HG02642 (cell line): ENCODE measurements at regions not wholly inside any gene's neighbourhood (a gene's known extent, or its start where the extent isn't known, plus 50 kb on each side); places are given as distances from the start of the nearest gene placed in this dataset.
"Not testable (repeated sequence)": the region's sequence is repeated elsewhere in the genome, so short reads cannot be mapped to it uniquely, and the experiment has no call there.

Source experiments
- ATAC-seq: cut with Tn5 transposase; IDR thresholded peaks from one replicate; pipeline ENCODE4 v1.9.1; 2021; ENCODE audit warnings: mild to moderate bottlenecking; ENCODE audit not compliant: unreplicated experiment, poor library complexity

DNA sequence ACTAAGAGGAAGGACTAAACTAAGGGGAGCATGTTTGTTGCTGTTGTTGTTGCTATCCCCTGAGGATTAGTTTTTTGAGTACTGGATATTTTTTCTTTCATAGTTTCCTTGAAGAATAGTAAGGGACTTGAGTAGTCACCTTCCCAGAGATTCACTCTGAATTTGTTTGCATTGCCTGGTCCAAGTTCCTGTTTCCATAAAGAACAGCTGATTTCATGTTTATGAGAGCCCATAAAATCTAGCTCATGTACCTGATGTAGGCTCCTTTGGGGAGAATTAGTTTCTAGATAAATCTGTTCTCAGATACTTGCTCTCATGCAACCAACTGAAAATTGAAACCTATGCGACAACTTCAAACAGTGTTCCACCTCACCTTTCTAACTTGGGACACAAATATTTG, 464.4 kb upstream of the MBL2 start:
- no peak for ATAC-seq

DNA sequence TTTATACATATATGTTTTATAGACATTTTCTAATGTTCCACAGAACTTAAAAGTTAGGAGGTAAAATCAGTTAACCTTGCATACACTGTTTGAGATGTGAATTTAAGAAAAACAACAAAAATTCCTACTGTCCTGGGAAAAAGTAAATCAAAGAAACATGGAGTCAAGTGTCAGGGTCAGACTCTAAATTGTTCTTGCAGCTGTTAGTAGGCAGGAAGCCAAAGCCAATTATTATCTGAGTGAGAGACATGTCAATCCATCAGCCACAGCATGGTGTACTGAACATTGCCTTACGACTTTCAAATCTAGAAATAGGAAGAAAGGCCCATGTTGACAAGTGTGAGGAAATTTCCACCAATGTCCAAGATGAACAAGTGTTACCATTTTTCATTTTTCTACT, 461.2 kb upstream of the MBL2 start:
- ATAC-seq: no peak

DNA sequence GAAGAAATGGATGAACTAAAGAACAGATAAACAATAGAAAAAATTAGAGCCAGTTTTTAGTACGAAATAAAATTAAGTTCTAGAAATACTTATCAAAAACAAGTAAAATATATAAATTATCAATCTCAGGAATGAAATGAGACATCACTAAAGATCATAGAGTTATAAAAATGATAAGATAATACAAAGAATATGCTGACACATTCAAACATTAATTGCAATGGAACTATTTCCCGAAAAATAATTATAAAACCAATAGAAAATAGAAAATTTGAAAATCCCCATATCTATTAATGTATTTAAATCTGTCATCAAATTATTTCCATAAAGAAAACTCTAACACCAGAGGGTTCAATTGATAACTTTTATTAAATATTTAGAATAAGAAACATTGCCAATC, 458.1 kb upstream of the MBL2 start:
- ATAC-seq: no peak

DNA sequence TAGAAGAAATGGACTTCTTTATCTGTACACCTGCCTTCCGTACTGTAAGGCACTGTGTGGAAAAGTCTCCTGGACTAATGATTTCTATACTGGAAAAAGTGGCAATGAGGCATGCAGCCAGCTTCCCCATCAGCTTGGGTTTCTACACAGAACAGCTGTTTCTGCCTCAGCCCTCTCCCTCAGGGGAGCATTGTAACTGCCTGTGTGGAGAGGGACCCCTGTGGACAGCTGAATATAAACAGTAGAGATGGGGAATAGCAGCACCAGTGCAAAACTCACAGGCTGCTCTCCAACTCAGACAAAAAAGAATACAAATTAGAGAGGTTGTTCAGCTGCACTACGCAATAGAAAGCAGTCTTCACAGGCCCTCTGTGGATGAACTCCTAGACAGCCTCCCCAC, 451.3 kb upstream of the MBL2 start:
- no peak for ATAC-seq

DNA sequence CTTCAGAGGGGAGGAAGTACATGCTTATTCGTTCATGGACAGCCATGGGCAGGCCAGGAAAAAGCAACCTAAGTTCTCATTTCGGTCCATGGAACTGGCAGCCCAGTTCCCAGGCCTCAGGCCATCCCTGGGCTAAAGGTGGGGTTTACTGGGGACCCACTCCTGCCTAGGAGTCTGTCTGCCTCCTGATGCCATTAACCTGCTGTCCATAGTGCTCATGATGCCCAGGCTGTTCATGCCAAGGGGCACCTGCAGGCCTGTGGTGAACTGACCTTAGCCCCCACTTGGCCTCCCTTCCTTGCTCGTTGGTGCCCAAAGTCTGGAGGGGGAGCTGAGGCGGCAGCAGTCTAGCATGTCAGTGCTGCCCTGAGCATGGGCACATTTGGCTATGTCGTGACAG, 450.2 kb upstream of the MBL2 start:
- ATAC-seq: no peak

DNA sequence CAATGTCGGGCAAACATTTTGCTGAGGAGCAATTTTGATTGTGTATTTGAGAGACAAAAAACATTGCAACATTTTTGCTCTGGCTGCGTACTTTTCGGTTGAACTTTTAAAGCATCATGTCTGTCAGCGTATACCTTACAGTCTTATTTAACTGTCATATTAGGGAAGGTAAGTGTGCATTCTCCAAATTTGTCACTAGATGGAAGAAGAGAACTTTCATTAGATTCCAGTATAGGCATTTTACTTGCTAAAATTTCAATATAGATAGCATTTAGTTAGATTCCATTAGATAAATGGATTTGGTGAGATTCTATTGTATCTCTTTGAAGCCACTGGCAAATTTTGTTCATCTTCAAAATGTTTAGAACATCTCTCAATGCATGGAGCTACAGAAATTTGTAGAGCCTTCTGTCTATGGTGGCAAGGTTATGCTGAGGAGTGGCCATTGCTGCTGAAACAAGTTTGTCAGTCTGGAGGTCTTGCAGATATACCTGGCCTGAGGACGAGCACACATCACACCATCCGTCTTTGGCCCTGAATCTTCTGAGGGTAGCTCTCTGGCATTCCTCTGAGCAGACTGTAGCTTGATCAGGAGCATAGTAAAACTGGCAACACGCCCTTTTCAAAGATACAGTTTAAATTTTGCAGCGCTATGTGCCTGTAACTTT, 437.5 kb upstream of the MBL2 start:
- no peak for ATAC-seq

DNA sequence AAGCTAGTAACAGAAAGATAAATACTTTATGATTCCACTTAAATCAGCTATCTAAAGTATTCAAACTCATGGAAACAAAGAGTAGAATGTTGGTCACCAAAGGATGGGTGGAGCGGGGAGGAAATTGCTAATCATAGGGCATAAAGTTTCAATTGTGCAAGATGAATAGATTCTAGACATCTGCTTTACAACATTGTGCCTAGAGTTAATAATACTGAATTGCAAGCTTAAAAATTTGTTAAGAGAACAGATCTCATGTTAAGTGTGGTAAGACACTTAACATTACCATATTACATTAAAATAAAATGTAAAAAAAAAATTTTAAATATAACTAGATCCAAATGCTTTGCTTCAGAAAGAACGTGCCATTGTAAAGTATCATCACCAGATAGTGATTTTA, 411.1 kb upstream of the MBL2 start:
- no peak for ATAC-seq

DNA sequence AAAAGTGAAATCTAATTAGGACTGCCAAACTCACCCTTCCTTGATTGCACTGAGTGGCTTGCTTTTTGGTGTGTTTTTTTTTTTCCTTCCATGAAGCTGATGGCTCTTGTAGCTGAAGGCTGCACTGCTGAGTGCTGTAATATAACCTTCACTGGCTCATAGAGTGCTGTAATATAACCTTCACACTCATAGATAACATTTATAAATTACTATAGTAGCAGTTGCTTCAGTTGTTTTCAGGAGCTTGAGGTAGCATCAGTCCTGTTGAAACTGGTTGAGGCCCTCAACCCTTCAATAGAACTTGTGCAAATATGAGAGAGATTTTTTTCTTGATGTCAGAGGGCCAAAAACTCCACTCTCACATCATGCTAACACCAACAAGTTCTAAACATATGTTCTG, 404.9 kb upstream of the MBL2 start:
- ATAC-seq: no peak

DNA sequence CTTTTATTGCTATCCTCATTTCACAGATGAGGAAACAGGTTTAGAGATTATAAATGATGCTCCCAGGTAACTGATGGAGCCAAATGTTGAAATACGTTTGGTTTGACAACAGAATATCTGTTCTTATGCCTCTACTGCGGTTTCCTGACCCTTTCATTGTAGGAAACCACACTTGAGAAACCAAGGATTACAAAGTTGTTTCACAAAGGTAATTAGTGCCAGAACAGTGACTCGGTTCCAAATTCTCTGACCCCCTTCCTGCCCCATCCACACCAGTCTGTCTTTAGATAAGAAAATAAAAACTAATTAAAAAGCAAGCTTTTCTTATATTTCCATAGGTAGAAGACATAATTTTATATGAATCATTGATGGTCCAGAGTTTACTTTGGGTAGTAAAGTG, 393.7 kb upstream of the MBL2 start:
- no peak for ATAC-seq

DNA sequence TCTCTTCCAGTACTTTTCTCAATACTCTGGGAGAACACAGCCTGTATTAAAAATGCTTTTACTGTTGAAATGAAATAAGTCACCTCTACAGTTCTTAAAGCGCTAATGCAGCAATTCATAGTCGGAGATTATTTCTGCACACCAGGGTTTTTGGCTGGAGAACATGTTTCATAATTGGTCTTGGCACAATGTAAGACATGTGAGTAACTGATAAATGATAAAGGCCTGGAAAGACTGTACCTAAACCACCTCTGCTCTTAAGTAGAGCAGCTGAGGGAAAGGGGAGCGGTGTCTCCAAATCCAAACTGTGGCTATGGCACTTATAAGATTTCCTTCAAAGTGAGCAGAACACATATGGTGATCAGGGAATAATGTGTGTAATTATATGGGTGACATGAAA, 390.3 kb upstream of the MBL2 start:
- no peak for ATAC-seq

DNA sequence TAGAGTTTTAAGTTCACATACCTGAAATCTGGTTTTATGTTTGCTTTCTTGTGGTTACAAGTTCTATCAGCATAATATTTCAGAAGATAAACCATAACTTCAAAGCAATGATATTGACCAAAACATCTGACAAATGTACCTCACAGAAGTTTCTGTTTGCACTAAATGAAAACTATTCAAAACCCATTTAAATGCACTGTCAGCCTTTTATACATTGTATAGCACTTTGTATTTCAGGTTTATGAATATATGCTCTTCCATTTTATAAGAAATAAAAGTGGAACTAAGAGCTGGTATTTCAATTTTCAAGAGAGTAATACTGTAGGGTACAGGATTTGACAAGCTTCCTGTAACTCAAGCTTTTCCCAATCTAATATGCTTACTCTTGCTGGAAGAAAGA, 388.6 kb upstream of the MBL2 start:
- no peak for ATAC-seq

DNA sequence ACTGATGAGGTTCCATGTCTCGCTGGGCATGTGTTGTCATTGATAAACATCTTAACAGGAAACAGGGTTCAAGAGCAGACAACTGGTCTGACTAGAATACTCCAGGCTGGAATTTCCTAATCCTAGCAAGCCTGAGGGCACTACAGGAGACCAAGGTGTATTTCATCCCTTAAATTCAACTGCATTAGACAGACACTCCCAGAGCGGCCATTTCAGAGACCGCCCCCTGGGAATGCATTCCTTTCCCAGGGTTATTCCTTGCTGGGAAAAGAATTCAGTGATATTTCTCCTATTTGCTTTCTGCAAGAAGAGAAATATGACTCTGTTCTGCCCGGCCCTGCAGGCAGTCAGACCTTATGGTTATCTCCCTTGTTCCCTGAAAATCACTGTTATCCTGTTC, 383.1 kb upstream of the MBL2 start:
- not testable (repeated sequence) for ATAC-seq

DNA sequence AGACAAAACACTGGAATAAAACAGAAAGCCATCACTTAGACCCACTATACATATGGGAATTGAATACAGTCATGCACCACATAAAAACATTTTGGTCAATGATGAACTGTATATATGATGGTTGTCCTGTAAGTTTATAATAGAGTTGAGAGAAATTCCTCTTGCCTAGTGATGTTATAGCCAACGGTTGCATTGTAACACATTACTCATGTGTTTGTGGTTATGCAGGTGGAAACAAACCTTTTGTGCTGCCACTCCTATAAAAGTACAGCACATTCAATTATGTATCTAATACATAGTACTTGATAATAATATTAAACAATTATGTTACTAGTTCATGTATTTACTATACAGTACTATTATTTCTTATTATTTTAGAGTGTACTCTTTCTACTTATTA, 381.2 kb upstream of the MBL2 start:
- ATAC-seq: no peak

DNA sequence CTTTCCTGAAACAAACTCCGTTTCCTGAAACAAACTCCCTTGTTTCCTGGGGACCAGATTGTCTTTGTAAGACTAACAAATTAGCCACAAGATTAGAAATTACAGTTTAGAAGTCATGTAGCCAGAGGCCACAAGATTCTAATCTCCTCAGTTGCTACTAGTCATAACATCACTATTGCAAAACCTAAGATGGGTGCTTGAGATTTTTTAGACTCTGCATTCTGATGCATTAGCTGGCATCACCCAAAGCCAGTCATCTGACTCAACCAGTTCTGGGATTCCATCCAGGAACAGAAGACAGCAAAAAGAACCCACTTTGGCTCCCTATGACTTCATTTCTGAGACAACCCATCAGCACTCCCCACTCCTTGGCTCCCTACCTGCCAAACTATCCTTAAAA, 367.9 kb upstream of the MBL2 start:
- no peak for ATAC-seq

DNA sequence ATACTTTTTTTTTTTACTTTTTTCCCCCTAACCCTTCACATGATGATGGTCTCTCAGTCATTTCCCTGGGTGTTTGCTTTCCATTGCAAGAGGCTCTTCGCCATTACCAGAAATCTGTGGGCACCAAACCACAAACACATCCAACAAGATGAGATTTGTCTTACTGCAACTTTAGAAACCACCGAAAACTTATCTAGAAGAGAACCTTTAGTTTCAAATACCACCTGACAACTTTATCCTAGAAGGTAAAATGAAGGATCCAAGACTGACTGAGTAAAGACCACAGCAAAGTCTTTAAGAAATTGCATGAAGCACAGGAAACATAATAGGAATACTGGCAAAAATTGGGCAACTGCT, 363.3 kb upstream of the MBL2 start:
- no peak for ATAC-seq

DNA sequence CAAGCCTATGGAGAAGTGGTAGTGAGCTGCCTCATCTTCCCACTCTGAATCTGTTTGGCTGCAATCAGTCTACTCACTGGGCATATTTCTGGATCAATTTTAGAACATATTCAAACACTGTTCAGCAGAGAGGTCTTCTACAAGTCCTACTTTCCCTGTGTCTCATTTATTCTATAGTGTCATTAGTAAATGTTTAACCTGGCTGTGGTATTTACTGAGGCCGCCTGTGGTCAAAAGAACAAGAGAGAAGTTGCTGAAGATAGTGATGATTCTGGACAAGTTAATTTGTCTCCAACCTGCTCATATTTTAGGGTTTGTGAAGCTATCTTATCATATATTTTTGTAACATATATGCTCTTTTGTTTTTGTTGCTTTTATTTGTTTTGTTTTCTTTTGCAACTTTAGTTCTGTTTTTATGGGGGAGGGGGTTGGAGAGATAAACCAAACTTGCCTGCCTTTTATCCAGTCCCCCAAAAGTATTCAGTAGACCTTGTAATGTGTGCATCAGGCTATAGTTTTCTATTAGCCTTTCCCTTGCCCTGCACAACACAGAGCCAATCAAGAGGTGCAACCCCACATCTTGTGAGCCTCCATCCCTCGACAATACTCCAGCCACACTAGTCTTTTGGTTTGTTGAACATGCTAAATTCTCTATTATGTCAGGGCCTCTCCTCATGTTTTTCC, 362.8 kb upstream of the MBL2 start:
- peak; percentile 76 for ATAC-seq

DNA sequence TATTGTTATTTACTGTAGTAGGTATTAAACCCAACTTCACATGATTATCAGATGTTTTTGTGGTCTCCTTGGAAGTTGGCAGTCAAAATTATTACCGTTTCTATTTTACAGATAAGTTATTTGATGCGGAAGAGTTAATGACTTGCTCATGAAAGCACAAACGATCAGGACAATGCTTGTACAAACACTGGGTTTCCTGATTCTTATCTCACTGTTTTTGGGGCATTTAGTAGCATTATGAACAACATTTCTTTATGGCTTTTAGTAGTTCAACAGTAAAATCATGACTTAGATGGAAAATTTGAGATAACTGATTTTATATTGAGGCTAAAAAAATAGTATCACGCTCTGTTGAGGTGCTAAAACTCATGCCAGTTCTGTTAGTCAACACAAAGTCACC, 361.5 kb upstream of the MBL2 start:
- no peak for ATAC-seq

DNA sequence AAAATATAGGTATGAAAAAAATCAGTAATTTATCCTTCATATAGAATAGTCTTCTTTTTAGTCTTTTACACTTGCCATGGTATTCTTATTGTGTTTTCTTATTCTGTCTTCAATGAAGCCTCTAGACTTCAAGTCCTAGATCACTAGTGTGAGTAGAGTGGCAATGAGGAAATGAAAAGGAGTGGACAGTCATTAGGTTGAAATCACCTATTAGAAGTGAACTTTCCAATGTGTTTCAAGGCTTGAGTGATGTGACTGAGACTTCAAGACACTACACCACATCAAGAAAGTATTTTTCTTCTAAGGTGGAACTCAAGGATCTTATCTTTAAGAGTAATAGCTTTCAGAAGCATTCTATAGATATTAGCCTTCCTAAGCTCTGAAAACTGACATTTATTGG, 357.8 kb upstream of the MBL2 start:
- ATAC-seq: no peak

DNA sequence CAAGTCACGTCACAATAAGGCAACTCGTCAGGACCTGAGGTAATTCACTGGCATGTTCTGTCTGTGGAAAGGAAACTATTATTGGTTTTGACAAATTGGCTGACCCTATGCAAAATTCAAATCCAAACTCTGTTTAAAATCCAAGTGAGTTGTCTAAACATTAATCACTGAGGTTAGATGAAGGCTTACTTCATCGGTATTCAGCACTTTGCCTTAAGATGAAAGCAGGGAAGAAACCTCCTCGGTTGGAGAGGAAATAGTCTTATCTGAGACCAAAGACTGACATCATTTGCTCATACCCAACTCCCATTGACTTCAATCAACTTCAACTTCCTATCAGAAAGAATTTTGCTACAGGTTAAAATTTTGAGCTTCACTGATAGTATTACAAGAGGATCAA, 355.1 kb upstream of the MBL2 start:
- no peak for ATAC-seq

DNA sequence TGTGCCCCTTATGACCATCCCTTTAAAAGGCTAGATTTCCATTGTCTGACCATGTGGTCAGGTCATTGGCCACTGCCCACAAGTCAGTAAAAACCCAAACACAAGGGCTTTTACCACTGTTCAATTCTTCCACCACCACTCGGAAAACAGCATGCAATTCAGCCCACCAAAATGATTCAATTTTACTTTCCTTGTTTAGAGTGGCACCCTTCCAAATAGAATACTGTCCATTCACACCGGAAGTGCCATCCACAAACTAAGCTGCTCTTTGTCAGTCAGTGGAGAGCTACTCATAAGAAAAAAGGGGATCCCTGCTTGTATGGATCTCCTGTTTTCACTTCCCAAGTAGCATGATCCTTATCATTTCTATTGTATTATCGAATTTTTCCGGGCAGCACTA, 350.7 kb upstream of the MBL2 start:
- no peak for ATAC-seq

DNA sequence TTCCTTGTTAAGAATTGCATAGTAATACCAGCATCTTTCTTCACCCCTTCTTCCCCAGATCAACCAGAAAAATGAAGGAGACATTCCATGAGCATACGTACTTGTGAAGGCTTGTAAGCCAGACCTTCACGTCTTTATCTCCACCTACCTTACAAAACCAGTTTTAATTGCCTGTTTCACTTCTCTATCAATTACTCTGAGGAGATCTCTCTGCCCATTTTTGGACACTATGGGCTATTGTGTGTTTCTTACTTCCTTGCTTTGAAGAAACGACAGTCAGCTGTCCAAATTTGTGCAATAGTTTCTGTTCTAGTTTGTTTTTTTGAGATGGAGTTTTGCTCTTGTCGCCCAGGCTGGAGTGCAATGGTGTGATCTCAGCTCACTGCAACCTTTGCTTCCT, 349.7 kb upstream of the MBL2 start:
- ATAC-seq: no peak

DNA sequence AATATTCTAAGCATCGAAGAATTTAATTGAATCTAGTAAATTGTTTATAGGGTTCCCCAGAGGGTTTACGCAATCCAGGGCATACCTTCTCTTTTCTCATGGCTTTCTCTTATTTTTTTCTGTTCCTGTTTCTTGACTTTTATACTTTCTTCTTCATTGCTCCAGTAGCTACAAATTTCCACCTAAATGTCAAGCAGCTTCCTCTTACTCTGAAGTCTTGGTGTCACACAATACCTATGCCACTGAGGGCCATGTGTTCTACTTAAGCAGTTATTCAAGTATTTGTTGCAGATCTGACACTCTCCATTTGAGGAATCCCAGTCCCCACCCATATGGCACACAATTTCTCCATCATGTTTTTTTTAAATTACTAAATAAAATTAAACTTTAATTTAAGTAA, 343.1 kb upstream of the MBL2 start:
- ATAC-seq: no peak

DNA sequence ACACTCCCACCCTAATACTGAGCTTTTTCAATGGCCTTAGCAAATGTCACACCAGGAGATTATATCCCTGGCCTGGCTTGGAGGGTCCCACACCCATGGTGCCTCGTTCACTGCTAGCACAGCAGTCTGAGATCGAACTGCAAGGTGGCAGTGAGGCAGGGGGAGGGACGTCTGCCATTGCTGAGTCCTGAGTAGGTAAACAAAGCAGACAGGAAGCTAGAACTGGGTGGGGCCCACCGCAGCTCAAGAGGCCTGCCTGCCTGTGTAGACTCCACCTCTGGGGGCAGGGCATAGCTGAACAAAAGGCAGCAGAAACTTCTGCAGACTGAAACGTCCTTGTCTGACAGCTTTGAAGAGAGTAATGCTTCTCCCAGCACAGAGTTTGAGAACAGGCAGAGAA, 338.9 kb upstream of the MBL2 start:
- no peak for ATAC-seq
